ENCODE measurements at regions not wholly inside any gene's neighbourhood (a gene's known extent, or its start where the extent isn't known, plus 50 kb on each side); places are given as distances from the start of the nearest gene placed in this dataset.
"Not testable (repeated sequence)": the region's sequence is repeated elsewhere in the genome, so short reads cannot be mapped to it uniquely, and the experiment has no call there.

DNA sequence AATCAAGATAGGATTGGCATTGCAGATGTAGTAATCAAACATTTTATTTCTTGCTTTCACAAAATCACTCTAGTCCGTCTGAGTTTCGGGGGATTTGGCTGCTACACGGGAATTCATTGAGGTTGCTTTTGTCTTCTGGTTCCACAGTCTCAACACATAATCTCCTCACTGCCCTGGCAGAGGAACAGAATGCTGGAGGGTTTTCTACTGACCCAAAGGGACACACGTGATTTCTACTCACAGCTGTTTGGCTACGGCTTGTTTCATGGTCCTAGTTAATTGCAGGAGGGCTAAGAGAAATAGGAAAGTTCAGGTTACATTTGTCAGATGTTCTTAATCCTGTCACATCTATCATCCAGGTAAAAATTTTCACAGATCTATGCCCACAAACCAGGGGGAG lies 1811.6 kb downstream of the ARAP2 start:
- no TSS peak for BruUV-seq (replicated peaks)
- Histone ChIP-seq H3K27me3 (ENCODE audit: control insufficient read depth, insufficient read depth, low read length) (no peaks in the 10 kb centered on the region), H3K4me1 (ENCODE audit: control insufficient read depth, insufficient read depth, low read length) (no peaks in the 10 kb centered on the region), H3K9me3 (ENCODE audit: control insufficient read depth, insufficient read depth, low read depth, low read length) (no peaks in the 10 kb centered on the region), H3K36me3 (ENCODE audit: control insufficient read depth, insufficient read depth, low read length) (no peaks in the 10 kb centered on the region), H3K27ac (ENCODE audit: low read length) (no peak overlapping the region), H3K4me3 (ENCODE audit: low read depth in 2 of 2, low read length in 2 of 2) (no peak overlapping the region)
- intact Hi-C loops (cut with micrococcal nuclease; ENCODE audit: unreplicated experiment) (no loop called here), in situ Hi-C loops (cut with HindIII; ENCODE audit: low pct_unique_long_range_greater_than_20kb, low sequenced_read_pairs) (no loop called here)
- ATAC-seq = no peak
- TF ChIP-seq, protein P1, sequence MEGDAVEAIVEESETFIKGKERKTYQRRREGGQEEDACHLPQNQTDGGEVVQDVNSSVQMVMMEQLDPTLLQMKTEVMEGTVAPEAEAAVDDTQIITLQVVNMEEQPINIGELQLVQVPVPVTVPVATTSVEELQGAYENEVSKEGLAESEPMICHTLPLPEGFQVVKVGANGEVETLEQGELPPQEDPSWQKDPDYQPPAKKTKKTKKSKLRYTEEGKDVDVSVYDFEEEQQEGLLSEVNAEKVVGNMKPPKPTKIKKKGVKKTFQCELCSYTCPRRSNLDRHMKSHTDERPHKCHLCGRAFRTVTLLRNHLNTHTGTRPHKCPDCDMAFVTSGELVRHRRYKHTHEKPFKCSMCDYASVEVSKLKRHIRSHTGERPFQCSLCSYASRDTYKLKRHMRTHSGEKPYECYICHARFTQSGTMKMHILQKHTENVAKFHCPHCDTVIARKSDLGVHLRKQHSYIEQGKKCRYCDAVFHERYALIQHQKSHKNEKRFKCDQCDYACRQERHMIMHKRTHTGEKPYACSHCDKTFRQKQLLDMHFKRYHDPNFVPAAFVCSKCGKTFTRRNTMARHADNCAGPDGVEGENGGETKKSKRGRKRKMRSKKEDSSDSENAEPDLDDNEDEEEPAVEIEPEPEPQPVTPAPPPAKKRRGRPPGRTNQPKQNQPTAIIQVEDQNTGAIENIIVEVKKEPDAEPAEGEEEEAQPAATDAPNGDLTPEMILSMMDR (IDR thresholded peaks at IDR 0.05) = no peak
- TF ChIP-seq SIN3A (IDR thresholded peaks at IDR 0.05; ENCODE audit: borderline replicate concordance, insufficient read depth, low read depth, low read length) = no peak
- no peak for TF ChIP-seq TCF7L2 (IDR thresholded peaks at IDR 0.05; ENCODE audit: low read depth, low read length)
- TF ChIP-seq POLR2AphosphoS5 (IDR thresholded peaks at IDR 0.05; ENCODE audit: low read depth, low read length) = no peak
- TF ChIP-seq, protein P2, sequence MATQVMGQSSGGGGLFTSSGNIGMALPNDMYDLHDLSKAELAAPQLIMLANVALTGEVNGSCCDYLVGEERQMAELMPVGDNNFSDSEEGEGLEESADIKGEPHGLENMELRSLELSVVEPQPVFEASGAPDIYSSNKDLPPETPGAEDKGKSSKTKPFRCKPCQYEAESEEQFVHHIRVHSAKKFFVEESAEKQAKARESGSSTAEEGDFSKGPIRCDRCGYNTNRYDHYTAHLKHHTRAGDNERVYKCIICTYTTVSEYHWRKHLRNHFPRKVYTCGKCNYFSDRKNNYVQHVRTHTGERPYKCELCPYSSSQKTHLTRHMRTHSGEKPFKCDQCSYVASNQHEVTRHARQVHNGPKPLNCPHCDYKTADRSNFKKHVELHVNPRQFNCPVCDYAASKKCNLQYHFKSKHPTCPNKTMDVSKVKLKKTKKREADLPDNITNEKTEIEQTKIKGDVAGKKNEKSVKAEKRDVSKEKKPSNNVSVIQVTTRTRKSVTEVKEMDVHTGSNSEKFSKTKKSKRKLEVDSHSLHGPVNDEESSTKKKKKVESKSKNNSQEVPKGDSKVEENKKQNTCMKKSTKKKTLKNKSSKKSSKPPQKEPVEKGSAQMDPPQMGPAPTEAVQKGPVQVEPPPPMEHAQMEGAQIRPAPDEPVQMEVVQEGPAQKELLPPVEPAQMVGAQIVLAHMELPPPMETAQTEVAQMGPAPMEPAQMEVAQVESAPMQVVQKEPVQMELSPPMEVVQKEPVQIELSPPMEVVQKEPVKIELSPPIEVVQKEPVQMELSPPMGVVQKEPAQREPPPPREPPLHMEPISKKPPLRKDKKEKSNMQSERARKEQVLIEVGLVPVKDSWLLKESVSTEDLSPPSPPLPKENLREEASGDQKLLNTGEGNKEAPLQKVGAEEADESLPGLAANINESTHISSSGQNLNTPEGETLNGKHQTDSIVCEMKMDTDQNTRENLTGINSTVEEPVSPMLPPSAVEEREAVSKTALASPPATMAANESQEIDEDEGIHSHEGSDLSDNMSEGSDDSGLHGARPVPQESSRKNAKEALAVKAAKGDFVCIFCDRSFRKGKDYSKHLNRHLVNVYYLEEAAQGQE (IDR thresholded peaks at IDR 0.05; ENCODE audit: insufficient read depth in 1 of 2, low read depth in 2 of 2, low read length in 1 of 2) = no peak
- DNase-seq (ENCODE audit: low read depth, low spot score) = no peak
- POLR2A ChIA-PET = no interaction called here
- CTCF ChIA-PET = no interaction called here

DNA sequence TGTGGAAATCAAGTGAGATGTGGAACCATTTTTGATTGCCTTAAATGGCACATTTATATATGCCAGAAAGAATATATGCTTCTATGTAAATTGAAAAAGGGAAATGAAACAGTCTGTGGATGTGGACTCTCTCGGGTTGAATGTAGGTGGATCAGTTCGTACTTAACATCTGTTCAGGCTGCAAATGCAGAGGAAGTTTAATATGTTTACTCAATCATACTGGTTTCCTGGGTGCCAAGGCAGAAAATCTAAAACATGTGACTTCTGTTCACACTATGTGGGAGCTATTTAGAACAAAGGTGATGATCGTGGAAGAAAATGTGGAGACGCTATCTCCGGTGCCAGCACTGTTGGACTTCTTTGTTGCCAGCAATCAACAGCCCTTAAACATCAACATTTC lies 1809.9 kb downstream of the ARAP2 start:
- H3K4me1 ChIP-seq (ENCODE audit: control insufficient read depth, insufficient read depth, low read length); H3K27me3 ChIP-seq (ENCODE audit: control insufficient read depth, insufficient read depth, low read length); H3K36me3 ChIP-seq (ENCODE audit: control insufficient read depth, insufficient read depth, low read length); POLR2A ChIA-PET; BruUV-seq (replicated peaks); H3K9me3 ChIP-seq (ENCODE audit: control insufficient read depth, insufficient read depth, low read depth, low read length); intact Hi-C loops (cut with micrococcal nuclease; ENCODE audit: unreplicated experiment); in situ Hi-C loops (cut with HindIII; ENCODE audit: low pct_unique_long_range_greater_than_20kb, low sequenced_read_pairs); ATAC-seq; H3K27ac ChIP-seq (ENCODE audit: low read length); CTCF ChIA-PET; DNase-seq (ENCODE audit: low read depth, low spot score); H3K4me3 ChIP-seq (ENCODE audit: low read depth in 2 of 2, low read length in 2 of 2): not testable (repeated sequence)

- no peaks in the 10 kb centered on the region for H3K9me3 ChIP-seq (ENCODE audit: control insufficient read depth, insufficient read depth, low read depth, low read length)
- no peaks in the 10 kb centered on the region for H3K27me3 ChIP-seq (ENCODE audit: control insufficient read depth, insufficient read depth, low read length)
- no TSS peak for BruUV-seq (replicated peaks)
- ATAC-seq (no peak), DNase-seq (ENCODE audit: low read depth, low spot score) (no peak)
- TF ChIP-seq TCF7L2 (IDR thresholded peaks at IDR 0.05; ENCODE audit: low read depth, low read length) (no peak), SIN3A (IDR thresholded peaks at IDR 0.05; ENCODE audit: borderline replicate concordance, insufficient read depth, low read depth, low read length) (no peak), POLR2AphosphoS5 (IDR thresholded peaks at IDR 0.05; ENCODE audit: low read depth, low read length) (no peak)
- TF ChIP-seq, protein P2 (IDR thresholded peaks at IDR 0.05; ENCODE audit: insufficient read depth in 1 of 2, low read depth in 2 of 2, low read length in 1 of 2) = no peak
- TF ChIP-seq, protein P1 (IDR thresholded peaks at IDR 0.05) = no peak
- intact Hi-C loops (cut with micrococcal nuclease; ENCODE audit: unreplicated experiment) = no loop called here
- ChIA-PET CTCF (no interaction called here), POLR2A (no interaction called here)
- H3K27ac ChIP-seq (ENCODE audit: low read length) = no peak overlapping the region
- H3K4me1 ChIP-seq (ENCODE audit: control insufficient read depth, insufficient read depth, low read length) = no peaks in the 10 kb centered on the region
- no peaks in the 10 kb centered on the region for H3K36me3 ChIP-seq (ENCODE audit: control insufficient read depth, insufficient read depth, low read length)
- no peak overlapping the region for H3K4me3 ChIP-seq (ENCODE audit: low read depth in 2 of 2, low read length in 2 of 2)
- in situ Hi-C loops (cut with HindIII; ENCODE audit: low pct_unique_long_range_greater_than_20kb, low sequenced_read_pairs) = no loop called here
Measured at GRCh38 chr4:34464196-34464595, 1780.1 kb downstream of the ARAP2 start.

Measured in Panc1 (cell line).